ENCODE measurements at regions not wholly inside any gene's neighbourhood (a gene's known extent, or its start where the extent isn't known, plus 50 kb on each side); places are given as distances from the start of the nearest gene placed in this dataset.

GRCh38 chr3:168876346-168877035, 780.8 kb upstream of the GOLIM4 start:
- no peak overlapping the region for H2AFZ ChIP-seq (ENCODE audit: low read depth, low read length, severe bottlenecking)
- H3K9me2 ChIP-seq (replicated peaks; ENCODE audit: insufficient read depth, low read length): no peaks in the 10 kb centered on the region
- H3F3A ChIP-seq (ENCODE audit: insufficient read depth): no peaks in the 10 kb centered on the region
- no peaks in the 10 kb centered on the region for H3K9me3 ChIP-seq (ENCODE audit: insufficient read depth, low read length)
- H3K4me2 ChIP-seq (ENCODE audit: low read depth, low read length, poor library complexity, severe bottlenecking): no peak overlapping the region
- no peaks in the 10 kb centered on the region for H3K27me3 ChIP-seq (ENCODE audit: low read length)
- no peak overlapping the region for H3K4me3 ChIP-seq (ENCODE audit: insufficient read depth, low read length, poor library complexity, severe bottlenecking)
- H3K27ac ChIP-seq (ENCODE audit: low read depth, low read length): no peak overlapping the region
- no peak overlapping the region for H3K9ac ChIP-seq (ENCODE audit: low read length)
- TF ChIP-seq EZH2phosphoT487 (conservative IDR thresholded peaks at IDR 0.05; ENCODE audit: low read length): no peak
- no peak for TF ChIP-seq CTCF (IDR thresholded peaks at IDR 0.05; ENCODE audit: insufficient read depth, low read length, poor library complexity, severe bottlenecking)
- no peaks in the 10 kb centered on the region for H4K20me1 ChIP-seq (ENCODE audit: low read depth, low read length)
- H3K79me2 ChIP-seq (ENCODE audit: insufficient read depth, low read length): no peaks in the 10 kb centered on the region
- H3K36me3 ChIP-seq (ENCODE audit: low read length): no peaks in the 10 kb centered on the region

GRCh38 chr3:168872826-168873225, 777.1 kb upstream of the GOLIM4 start:
- no peak overlapping the region for H3K27ac ChIP-seq (ENCODE audit: low read depth, low read length)
- no peaks in the 10 kb centered on the region for H4K20me1 ChIP-seq (ENCODE audit: low read depth, low read length)
- H3K9me3 ChIP-seq (ENCODE audit: insufficient read depth, low read length): no peaks in the 10 kb centered on the region
- no peaks in the 10 kb centered on the region for H3F3A ChIP-seq (ENCODE audit: insufficient read depth)
- no peak overlapping the region for H2AFZ ChIP-seq (ENCODE audit: low read depth, low read length, severe bottlenecking)
- no peak overlapping the region for H3K4me3 ChIP-seq (ENCODE audit: insufficient read depth, low read length, poor library complexity, severe bottlenecking)
- no peak overlapping the region for H3K4me2 ChIP-seq (ENCODE audit: low read depth, low read length, poor library complexity, severe bottlenecking)
- no peak overlapping the region for H3K9ac ChIP-seq (ENCODE audit: low read length)
- H3K9me2 ChIP-seq (replicated peaks; ENCODE audit: insufficient read depth, low read length): no peaks in the 10 kb centered on the region
- no peak for TF ChIP-seq EZH2phosphoT487 (conservative IDR thresholded peaks at IDR 0.05; ENCODE audit: low read length)
- no peak for TF ChIP-seq CTCF (IDR thresholded peaks at IDR 0.05; ENCODE audit: insufficient read depth, low read length, poor library complexity, severe bottlenecking)
- H3K36me3 ChIP-seq (ENCODE audit: low read length): no peaks in the 10 kb centered on the region
- H3K79me2 ChIP-seq (ENCODE audit: insufficient read depth, low read length): no peaks in the 10 kb centered on the region
- H3K27me3 ChIP-seq (ENCODE audit: low read length): no peaks in the 10 kb centered on the region

GRCh38 chr3:168870892-168871291, 775.2 kb upstream of the GOLIM4 start:
- no peaks in the 10 kb centered on the region; the same call in 1 of the 2 replicates for H4K20me1 ChIP-seq (ENCODE audit: low read depth, low read length)
- no peaks in the 10 kb centered on the region for H3K36me3 ChIP-seq (ENCODE audit: low read length)
- H2AFZ ChIP-seq (ENCODE audit: low read depth, low read length, severe bottlenecking): no peak overlapping the region
- no peaks in the 10 kb centered on the region for H3K9me2 ChIP-seq (replicated peaks; ENCODE audit: insufficient read depth, low read length)
- no peak overlapping the region for H3K9ac ChIP-seq (ENCODE audit: low read length)
- H3K27ac ChIP-seq (ENCODE audit: low read depth, low read length): no peak overlapping the region
- TF ChIP-seq EZH2phosphoT487 (conservative IDR thresholded peaks at IDR 0.05; ENCODE audit: low read length) (no peak), CTCF (IDR thresholded peaks at IDR 0.05; ENCODE audit: insufficient read depth, low read length, poor library complexity, severe bottlenecking) (no peak)
- no peaks in the 10 kb centered on the region for H3K9me3 ChIP-seq (ENCODE audit: insufficient read depth, low read length)
- H3K4me3 ChIP-seq (ENCODE audit: insufficient read depth, low read length, poor library complexity, severe bottlenecking): no peak overlapping the region
- H3K79me2 ChIP-seq (ENCODE audit: insufficient read depth, low read length): no peaks in the 10 kb centered on the region
- no peak overlapping the region for H3K4me2 ChIP-seq (ENCODE audit: low read depth, low read length, poor library complexity, severe bottlenecking)
- no peaks in the 10 kb centered on the region for H3K27me3 ChIP-seq (ENCODE audit: low read length)
- no peaks in the 10 kb centered on the region for H3F3A ChIP-seq (ENCODE audit: insufficient read depth)
